ENCODE measurements at regions not wholly inside any gene's neighbourhood (a gene's known extent, or its start where the extent isn't known, plus 50 kb on each side); places are given as distances from the start of the nearest gene placed in this dataset.
A peak's percentile ranks its signal among the peaks of the same experiment; 100 is the strongest.
"Not testable (repeated sequence)": the region's sequence is repeated elsewhere in the genome, so short reads cannot be mapped to it uniquely, and the experiment has no call there.

DNA sequence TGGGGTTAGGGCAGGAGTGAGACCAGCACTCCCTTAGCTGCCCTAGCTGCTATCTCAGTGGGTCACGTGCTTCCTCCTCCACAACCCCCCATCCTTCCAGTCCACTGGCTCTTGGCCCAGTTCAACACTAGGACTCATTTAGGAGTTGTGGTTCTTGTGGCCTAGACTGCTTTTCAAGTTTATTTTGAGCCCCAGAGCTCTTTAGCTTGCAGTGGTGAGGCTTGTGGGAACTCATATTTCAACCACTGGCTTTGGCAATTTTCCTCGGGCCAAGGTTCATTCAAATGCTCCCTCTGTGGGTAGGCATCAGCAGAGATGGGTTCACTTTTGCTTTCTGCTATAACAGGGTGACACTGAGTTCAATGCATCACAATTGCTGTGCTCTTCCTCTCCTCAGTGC, 436.2 kb upstream of the SLITRK5 start:
- DNase-seq: peak; percentile 49

DNA sequence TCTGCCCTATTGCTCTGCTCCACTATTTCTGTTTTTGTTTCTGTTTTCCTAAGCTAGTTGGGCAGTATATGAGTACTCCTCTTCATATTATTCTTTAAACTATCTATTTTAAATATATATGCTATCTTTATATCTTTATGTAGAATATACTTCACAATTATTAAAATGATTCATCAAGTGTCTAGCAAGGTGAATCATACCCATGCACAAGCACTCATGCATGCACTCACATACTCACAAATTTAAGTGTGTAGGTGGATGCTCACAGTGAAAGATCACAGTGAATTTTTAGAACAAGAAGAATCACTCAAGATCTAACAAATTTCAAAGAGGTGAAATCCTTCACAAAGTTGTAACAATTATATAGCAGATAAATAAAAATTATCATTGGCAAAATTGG, 435.6 kb upstream of the SLITRK5 start:
- no peak for DNase-seq

DNA sequence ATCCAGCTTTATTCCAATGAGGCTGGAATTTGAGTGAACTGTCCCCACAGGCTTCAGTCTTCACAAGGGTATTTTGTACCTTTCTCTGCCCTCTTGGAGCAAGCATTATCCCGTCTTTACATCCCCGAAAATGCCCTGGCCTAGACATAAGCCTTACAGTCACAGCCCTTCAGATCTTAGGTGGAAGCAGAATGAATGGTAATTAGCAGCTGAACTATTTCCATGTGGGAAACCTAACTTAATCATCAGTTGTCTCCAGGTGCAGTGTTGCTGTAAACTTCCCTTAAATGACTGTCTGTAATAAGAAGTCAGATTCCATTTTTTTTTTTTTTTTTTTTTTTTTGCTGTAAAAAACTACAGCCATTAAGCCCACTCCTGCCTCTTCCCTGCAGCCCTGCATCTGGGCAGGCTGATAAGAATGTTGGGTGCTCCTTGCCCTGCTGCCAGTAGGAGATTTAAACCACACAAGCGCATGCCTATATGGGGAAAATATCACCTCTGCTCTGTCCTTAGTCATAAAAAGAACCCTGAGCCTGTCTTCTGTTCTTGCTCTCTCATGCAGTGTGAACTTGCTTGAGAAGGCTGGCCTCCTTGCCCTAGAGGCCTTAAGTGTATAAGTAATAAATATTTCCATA, 426.8 kb upstream of the SLITRK5 start:
- no peak for DNase-seq

DNA sequence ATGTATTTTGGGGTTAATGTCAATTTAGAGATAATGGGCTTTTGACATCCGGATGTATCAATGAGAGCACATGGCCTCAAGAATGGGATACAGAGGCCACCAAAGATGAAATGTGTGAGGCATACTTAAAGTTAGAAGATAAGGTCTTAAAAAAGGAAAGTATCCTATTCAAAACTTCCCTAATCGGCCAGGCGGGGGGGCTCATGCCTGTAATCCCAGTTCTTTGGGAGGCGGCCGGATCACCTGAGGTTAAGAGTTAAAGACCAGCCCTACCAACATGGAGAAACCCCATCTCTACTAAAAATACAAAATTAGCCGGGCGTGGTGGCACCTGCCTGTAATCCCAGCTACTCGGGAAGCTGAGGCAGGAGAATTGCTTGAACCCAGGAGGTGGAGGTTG, 421.3 kb upstream of the SLITRK5 start:
- not testable (repeated sequence) for DNase-seq

DNA sequence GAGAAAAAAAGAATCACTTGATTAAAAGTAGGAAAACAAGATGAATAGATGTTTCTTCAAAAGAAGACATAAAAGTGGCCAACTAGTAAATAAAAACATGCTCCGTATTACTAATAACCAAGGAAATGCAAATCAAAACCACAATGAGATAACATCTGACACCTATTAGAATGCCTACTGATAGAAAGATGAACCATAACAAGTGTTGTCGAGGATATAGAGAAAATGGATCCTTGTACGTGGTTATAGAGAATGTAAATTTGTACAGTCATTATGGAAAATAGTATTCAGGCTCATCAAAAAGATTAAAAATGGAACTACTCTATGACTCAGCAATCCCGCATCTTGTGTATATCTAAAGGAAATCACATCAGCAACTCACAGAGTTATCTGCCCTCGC, 415.8 kb upstream of the SLITRK5 start:
- no peak for DNase-seq

DNA sequence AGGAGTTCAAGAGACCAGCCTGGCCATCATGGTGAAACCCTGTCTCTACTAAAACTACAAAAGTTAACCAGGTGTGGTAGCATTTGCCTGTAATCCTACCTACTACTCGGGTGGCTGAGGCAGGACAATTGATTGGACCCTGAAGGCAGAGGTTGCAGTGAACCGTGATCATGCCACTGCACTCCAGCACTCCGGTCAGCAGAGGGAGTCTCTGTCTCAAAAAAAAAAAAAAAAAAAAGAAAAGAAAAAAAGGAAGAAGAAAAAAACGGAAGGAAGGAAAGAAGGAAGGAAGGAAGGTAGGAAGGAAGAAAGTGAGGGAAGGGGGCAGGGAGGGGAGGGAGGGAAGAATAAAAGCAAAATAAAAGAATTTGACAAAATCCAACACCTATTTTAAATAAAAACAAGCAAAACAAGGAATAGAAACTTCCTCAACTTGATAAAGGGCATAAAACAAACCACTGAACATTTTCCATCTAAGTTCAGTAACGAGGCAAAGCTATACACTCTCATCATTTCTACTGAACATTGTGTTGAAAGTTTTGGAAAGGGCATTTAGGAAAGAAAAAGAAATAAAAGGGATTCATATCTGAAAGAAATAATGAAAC, 411.6 kb upstream of the SLITRK5 start:
- no peak for DNase-seq

DNA sequence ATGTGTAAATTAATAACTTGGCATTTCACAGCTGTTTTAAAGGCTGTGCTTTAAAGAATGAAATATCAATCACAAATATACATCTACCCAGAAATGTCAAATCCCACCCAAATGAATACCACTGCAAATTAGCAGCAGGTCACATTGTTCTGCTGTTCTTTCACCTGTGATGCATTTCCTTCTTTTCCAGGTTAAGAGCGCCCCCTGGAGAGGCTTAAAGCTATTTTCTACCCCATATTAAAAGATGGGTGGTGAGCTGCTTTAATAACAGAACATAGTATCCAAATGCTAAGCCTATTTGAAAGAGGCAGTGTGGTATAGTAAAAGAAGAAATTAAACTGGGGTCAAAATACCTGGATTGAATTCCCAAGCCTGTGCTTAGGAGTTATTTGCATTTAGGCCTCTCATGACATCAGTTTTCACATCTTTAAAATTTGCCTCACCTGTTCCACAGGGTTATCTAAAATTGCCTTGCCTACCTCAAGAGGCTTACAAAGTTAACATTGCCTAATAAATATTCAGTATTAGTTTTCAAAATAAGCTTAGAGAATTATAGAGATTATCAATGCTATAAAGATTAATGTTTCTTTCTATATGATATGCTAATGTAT, 396.9 kb upstream of the SLITRK5 start:
- DNase-seq: peak; percentile 39

DNA sequence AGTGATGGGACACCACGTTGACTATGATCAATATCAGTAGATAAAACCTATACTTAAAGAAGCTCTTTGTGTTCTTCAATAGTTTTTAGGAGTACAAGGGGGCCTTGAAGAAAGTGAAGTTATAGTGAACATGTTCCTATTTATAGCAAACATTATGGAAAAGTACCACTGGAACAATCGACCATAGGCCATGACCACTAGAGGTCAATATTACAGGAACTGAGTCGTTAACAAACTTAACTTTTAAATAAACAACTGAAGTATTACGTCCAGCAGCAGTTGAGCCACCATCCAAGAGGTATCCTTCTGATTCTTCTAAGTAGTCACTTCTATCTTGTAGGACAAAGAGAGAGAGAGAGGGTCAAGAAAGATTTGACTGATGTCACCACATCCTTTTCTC, 391.0 kb upstream of the SLITRK5 start:
- no peak for DNase-seq

DNA sequence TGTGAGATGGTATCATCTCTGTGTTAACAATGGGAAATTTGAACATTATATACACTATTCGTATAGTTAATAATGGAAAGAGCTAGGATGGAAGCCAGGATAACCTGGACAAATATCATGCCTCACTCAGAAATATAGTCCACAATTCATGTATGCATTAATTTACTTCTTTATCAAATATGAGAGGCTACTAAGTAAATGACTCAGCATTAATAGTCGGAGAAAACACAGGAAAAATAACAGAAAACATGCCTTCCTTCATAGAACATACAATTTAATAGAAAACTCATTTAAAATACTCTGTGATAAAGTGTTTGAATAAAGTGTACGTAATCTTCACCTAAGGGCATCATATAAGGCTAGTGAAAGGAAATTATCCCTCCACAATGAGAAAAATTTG, 383.4 kb upstream of the SLITRK5 start:
- no peak for DNase-seq

DNA sequence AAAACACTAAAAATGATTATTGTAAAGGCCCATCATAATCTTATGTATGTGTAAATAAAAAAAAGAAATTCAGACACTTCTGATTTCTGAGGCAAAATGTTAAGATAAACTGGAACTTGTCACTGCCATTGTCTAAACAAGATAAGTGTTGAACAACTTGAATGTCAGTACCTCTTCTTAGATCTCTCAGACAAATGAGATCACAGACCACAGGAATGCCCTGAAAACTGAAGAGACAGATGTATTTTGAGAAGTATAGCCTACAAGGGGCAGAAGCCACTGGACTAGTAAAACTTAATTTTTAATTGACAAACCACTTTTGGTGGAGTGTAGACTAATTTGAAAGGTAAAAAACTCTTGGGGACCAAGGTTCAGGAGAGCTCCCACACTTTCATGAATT, 375.5 kb upstream of the SLITRK5 start:
- DNase-seq: no peak

DNA sequence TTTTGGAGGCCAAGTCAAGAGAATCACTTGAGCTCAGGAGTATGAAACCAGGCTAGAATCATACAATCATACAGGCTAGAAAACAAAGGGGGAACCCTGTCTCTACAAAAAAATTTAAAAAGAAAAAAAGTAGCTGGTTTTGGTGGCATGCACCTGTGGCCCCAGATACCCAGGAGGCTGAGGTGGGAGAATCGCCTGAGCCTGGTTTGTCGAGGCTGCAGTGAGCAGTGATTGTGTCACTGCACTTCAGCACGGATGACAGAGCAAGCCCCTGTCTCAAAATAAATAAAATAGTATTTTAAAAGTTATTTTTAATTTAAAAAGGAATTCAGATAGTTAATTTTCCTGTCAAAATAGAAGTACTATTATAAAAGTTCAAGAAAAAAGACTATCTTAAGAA, 369.1 kb upstream of the SLITRK5 start:
- DNase-seq: no peak

DNA sequence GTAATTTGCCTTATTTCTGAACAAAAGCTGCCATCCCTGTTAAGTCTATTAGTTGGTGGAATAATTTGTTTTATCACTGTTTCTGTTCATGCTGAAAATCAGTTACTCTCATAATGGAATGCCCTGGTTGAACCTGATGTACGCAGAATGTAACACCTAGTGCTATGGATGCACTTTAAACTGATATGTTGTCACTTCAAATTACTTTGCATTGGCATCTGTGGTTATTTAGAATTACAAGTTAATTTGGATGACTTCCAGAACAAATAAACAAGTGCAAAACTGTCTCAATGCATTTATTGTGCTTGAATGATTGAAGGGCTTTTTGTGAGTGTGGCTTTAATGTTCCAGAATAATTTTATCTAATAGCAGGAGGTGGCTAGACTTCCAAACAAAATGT, 368.2 kb upstream of the SLITRK5 start:
- DNase-seq: no peak

DNA sequence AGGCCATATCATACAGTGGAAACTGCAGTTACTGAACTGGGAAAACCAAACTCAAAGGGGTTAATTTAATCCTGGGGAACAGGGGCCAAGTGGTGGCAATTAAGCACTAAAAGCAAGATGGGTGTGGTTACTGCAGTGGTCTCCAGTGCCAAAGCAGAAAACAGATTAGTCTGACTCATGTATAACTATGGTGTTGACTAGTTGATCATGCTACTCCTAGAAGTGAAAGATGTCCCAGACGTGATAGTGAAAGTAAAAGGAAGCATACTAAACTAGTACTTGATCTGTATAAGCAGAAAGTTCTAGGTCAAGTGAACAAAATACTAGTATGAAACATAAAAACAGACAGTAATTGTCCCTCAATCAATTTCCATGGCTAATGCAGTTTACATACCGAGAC, 360.0 kb upstream of the SLITRK5 start:
- no peak for DNase-seq

DNA sequence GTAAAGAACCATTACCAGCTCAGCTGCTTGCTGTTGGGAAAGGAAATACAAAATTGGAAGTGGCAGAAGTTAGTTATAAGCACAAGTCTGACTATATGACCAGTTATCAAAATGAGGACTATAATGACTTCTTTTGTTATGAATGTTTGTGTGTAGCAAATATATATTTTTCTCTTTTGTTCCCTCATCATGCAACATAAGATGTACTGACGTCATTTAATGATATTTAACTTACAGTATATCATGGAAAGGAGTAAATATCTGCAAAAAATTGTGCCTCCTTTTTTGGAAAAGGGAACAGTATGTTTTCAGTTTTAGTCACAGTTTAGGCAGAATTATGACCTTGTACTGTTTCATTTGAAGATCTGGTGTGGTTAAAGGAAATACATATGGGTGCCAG, 356.3 kb upstream of the SLITRK5 start:
- DNase-seq: no peak

DNA sequence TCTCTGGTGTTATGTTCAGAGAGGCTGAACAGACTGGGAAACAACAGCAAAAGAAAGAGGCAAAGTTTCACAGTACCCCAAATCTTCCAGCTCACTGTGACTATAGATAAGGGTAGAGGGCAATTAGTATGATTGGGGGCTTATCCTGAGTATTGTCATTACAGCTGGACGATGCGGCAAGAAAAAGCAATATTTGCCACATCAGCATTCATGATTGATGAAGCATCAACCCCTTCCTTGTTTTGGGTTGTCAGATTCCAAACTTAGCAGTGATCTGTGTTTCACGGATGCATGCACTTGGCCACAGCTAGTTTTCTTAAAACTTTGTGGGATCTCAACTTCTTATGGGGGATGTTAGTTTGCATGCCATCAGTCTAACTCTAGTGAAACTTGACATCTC, 348.8 kb upstream of the SLITRK5 start:
- DNase-seq: no peak

DNA sequence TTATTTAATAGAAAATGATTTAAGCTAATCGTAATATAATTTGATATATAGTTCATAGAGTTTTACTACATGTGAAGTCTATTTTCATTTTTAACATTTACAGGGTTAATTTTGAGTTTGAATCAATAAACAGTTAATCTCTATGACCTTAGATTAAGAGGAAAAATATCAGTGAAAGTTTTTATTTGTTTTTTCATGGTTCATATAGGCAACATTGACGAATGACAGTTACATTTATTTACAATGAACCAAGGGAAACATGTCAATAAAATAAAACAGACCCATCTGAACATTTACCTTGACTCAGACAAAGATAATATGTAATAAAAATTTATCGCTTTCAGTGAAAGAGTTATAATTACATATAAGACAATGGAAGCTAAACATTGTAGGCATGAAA, 346.6 kb upstream of the SLITRK5 start:
- DNase-seq: no peak

DNA sequence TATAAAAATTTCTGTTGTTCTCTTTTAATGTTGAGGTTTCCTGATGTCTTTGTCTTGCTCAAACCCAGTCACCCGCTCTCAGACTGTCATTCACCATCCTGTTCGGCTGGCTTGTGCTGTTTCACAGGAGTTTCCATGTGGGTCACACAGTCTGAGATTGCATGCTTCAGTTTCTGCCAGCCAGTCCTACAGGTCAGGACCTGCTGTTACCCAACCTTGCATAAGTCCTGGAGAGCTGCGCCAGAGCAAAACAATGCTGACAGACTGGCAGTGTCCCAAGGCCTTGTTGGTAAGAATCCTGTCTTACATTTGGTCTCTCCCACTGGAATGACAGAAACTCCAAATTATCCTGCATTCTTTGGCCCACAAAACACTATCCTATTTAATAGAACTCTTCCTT, 340.0 kb upstream of the SLITRK5 start:
- no peak for DNase-seq

DNA sequence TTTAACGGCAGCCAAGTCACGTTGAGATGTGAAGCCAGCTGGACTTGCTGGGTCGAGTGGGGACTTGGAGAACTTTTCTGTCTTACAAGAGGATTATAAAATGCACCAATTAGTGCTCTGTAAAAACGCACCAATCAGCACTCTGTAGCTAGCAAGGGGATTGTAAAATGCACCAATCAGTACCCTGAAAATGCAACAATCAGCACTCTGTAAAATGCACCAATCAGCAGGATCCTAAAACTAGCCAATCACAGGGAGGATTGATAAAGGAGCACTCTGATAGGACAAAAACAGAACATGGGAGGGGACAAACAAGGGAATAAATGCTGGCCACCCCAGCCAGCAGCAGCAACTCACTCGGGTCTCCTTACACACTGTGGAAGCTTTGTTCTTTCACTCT, 337.6 kb upstream of the SLITRK5 start:
- DNase-seq: no peak

DNA sequence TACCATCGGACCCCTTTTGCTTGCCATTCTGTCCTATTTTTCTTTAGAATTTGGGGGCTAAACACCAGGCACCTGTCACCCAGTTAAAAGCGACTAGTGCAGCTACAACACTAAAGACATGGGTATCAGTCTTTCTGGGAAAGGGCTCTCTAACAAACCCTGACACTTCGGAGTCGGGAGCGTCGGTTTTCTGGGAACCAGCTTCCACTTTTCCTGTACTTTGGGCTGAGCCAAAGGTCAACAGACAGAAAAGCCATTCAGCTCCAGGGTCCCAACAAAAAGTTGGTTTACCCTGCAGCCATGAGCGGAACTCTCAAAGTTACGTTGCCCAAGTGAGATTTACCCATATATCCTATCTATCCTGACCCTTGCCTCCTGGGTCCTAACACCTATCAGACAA, 337.0 kb upstream of the SLITRK5 start:
- no peak for DNase-seq

DNA sequence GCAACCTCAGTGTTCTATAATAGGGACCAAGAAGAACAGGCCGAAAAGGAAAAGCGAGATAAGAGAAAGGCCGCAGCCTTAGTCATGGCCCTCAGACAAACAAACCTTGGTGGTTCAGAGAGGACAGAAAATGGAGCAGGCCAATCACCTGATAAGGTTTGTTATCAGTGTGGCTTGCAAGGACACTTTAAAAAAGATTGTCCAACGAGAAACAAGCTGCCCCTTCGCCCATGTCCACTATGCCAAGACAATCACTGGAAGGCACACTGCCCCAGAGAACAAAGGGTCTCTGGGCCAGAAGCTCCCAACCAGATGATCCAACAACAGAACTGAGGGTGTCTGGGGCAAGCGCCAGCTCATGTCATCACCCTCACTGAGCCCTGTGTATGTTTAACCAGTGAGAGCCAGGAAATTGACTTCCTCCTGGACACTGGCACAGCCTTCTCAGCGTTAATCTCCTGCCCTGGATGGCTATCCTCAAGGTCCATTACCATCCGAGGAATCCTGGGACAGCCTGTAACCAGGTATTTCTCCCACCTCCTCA, 334.8 kb upstream of the SLITRK5 start:
- DNase-seq: not testable (repeated sequence)

DNA sequence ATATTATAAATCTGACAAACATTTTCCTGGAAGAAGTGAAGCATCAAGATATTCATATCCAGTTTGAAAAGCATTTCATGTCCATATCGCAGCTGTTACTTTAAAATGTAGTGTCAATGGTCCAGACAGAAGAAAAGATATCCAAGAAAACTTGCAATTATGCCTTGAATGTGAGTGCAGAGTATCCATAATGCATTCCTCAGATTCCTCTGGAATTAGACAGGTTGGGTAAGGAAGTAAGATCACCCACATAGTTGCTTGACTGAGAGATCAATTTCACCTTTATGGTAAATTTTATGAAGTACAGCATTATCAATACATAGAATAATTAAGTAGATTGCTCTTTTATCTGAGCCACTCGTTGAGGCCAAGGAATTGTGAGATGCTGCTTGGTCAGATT, 327.0 kb upstream of the SLITRK5 start:
- DNase-seq: no peak

DNA sequence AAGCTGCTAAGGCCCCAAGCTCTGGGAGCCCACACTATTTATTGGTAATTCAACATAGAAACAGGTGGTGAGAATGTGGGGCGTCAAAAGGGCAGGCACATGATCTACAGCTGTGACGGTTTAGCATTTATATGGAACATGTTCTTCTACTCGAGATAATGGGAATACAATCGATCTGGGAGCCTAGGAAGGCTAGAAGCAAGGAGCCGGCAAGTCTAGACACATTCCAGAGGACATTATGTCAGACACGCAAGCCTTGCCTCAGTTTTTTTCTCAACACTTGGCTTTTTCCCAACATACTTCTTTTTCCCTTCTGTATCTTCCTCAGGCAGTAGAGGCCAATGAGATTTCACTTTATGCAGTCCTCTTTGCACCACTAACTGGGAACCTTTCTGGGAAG, 315.7 kb upstream of the SLITRK5 start:
- DNase-seq: no peak

DNA sequence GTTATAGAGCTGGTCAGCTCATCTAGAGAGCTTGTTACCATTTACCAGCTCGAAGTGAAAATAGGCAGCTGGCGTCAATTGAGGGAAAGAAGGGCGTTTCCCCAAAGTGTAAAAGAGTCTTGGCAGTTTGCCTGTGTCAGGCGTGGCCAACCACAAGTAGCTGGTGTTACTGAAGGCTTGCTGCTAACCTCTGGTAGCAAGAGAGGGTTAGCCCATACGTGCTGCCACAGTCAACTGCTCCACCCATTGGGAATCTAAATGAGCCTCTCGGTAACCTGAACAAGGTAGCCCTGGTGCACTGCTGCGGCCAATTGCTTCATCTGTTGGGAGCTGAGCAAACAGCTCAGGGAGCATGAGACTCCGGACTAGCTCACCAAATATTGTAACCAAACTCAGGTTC, 314.9 kb upstream of the SLITRK5 start:
- DNase-seq: no peak

DNA sequence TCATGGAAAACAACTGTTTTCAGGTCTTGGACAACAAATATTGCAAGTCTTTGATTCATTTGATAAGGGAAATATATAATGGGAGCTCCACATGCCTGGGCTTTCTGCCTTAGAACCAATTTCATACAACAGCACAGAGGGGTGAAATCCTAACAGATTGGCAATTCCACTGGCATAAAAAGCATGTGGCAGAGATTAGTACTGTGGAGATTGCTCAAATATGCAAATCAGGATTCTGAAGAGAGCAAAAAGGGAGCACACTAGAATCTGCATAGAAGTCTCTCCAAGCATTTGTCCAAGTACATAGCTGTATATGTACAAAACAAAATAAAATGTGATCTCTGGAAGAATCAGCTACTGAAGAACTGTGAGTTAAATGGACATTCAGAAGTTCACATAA, 312.9 kb upstream of the SLITRK5 start:
- DNase-seq: no peak

Measured in fibroblast of skin of scalp (primary cell).